Activated CD8-positive, alpha-beta memory T cell treated with anti-CD3 and anti-CD28 coated beads for 1 hour (primary cell): ENCODE measurements at regions not wholly inside any gene's neighbourhood (a gene's known extent, or its start where the extent isn't known, plus 50 kb on each side); places are given as distances from the start of the nearest gene placed in this dataset.
"Not testable (repeated sequence)": the region's sequence is repeated elsewhere in the genome, so short reads cannot be mapped to it uniquely, and the experiment has no call there.

Experiments
- DNase-seq, 2 donors: peaks; one replicate each; pipeline ENCODE4 v3.0.0-alpha.2; 2020; ENCODE audit warnings: low read depth in 1 of 2; ENCODE audit errors: extremely low read depth in 1 of 2

DNA sequence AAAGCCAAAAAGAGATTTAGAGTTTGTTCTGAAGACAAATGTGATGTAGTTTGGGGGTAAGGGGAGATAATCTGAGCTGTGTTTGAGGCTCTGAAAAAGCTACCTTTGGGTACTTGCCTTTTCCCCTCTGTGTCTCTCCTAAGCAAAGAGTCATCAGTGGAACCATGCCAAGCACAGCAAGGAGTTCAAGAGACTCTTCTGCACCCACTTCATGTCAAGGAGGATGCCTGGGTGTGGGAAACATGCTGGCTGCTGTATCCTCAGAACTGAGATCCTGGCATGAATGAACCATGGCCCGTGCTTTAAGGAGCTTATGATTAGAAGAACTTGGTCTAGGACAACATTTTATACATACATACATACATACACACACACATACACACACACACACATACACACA lies 142.9 kb downstream of the NOC3L start:
- DNase-seq: no peak

DNA sequence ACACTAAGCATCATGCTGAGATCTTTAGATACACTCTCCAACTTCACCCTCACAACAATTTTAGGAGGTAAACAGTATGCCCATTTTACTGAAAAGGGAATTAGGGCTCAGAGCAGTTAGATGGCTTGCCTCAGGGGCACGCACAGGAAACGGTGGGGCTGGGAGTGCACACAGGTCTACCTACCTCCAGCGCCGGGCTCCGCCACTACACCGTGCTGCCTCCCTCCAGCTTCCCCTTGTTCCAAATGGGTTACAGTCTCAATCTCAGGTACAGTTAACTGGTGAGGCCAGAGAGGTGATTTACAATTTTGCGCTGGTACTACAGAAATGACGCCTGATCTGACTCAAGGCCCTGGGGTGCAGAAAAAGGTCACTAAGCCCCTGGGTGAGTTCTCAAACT lies 142.0 kb downstream of the NOC3L start:
- no peak for DNase-seq

GRCh38 chr10:94223702-94224370 lies 138.9 kb downstream of the NOC3L start:
- no peak for DNase-seq

DNA sequence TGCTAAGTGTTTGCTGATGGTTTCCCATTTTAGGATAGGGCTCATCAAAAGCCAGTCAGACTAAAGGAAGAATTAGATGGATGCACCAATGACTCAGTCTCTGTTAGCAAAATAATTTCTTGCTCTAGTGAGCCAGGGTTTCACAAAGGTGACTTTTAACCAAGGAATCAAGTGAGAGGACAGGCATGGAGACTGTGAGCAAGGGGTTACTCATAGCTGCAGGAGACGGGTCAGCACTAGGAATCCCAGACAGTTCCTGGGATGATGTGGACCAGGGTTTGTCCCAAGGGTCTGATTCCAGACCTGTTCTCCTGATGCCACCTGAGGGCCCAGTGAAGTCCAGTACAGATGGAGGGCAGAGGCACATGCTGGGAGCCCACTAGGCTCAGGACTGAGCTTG lies 138.1 kb downstream of the NOC3L start:
- no peak for DNase-seq

DNA sequence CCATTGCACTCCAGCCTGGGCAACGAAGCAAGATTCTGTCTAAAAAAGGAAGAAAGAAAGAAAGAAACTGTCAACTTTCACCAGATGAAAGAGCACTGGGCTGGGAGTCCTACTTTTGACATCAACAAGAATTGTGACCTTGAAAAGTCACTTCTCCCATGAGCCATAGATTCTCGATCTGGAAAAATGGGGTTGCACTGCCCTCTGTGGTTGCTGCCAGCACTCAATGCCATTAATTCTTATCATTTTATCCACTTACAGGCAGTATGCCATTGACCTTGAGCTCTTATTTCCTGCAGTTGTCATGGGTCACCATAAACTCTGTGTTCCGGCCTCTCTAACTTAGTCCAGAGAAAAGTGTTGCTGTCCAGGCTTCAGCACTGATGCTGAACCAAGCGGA lies 137.2 kb downstream of the NOC3L start:
- no peak for DNase-seq

DNA sequence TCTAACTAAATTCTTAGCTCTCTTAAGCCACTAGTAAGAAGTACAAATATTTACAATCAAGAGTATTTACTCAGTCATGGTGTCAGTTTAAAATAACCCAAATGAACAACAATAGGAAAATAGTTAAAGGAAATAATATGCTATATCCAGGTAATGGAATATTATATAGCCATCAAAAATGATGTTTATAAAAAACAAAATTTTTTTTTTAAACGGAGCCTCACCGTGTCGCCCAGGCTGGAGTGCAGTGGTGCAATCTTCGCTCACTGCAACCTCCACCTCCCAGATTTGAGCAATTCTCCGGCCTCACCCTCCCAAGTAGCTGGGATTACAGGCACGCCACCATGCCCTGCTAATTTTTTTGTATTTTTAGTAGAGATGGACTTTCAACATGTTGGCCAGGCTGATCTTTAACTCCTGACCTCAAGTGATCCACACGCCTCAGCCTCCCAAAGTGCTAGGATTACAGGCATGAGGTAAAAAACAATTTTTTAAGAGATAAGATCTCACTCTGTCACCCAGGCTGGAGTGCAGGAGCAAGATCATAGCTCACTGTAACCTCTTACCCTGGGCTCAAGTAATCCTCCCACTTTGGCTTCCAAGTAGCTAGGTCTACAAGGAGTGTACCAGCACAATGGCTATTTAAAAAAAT lies 132.5 kb downstream of the NOC3L start:
- no peak for DNase-seq

- no peak for DNase-seq
These were observed 129.9 kb downstream of the NOC3L start for GRCh38 chr10:94232711-94233383.

GRCh38 chr10:94235461-94235860 lies 127.3 kb downstream of the NOC3L start:
- DNase-seq: no peak

DNA sequence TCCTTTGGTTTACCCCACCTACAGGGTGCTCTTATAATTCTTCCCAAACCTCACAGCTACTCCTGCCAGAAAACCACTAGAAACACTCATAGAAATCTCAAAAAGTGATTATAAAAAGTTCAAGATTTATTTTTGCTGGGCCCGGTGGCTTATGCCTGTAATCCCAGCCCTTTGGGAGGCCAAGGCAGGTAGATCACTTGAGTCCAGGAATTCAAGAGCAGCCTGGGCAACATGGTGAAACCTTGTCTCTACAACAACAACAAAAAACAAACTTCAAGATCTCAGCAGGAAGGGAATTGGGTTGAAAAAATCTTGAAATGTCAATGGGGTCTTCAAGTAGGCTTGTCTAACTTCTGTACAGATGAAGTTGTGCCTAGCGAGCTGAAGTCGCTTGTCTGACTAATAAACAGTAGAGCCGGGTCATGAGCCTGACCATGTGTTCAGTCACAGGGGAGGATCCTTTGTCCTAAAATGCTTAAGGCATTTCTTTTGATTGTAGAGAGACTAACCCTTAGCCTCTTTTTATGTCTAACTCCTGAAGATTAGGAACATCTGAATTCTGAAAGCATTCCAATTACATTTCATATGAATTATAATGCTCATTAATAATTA lies 124.6 kb downstream of the NOC3L start:
- DNase-seq: no peak

- DNase-seq: no peak
These were observed 123.0 kb downstream of the NOC3L start for GRCh38 chr10:94239696-94240095.

DNA sequence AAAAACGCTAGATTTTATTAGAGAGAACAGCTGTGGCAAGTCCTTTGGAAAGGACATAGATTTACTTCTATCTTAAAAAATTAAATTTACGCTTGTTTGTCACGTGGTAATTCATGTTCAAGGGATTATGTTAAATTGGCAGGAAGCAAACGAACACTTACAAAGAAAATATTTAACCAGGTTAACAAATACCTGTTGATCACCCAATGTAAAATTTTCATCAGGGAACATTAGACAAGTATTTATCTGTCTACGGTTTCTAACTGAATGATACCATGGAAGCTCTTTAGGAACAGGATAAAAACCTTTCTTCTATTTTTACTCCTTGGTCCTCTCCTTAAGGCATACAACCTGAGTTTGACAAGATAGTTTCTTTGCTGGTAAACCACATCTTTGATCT lies 122.2 kb downstream of the NOC3L start:
- DNase-seq: no peak

DNA sequence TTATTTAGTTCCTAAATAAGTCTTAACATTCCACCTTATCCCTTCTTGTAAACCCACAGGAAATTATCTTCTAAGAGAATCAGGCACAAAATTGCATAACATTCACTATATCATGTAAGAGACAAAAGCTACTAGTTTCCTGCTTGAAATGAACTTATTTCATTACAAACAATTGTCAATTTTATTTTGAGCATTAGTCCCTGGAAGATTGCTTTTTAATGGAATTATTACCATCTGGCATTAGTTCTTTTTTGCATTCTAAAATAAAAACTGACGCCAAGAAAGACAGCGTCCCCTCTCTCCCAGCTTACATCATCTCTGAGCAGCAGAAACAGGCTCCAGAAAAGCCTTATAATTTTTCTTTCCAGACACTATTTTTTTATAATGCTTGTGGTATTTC lies 121.8 kb downstream of the NOC3L start:
- no peak for DNase-seq

- no peak for DNase-seq
These were observed 111.6 kb downstream of the NOC3L start for GRCh38 chr10:94251098-94251497.

DNA sequence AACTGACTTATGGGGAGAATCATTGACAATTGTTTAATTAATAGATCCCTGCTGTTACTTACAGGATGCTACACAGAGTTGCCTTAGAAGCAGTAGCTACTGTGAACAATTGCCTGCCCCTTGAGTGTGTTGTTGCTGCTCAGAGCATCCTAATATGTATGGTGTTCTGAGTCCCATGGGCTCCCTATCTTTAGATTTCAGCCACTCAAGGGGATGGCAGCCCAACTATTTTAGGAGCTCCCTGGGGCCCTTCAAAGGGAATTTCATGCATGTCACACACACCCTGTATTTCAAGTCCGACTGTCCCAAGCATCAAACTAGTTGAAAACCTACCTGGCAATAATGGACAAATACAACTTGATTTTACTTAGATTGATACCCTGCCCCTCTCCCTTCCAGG lies 111.2 kb downstream of the NOC3L start:
- DNase-seq: no peak

DNA sequence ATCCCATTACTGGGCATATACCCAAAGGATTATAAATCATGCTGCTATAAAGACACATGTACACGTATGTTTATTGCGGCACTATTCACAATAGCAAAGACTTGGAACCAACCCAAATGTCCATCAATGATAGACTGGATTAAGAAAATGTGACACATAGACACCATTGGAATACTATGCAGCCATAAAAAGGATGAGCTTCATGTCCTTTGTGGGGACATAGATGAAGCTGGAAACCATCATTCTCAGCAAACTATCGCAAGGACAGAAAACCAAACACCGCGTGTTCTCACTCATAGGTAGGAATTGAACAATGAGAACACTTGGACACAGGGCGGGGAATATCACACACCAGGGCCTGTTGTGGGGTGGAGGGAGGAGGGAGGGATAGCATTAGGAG lies 105.3 kb downstream of the NOC3L start:
- not testable (repeated sequence) for DNase-seq

- no peak for DNase-seq
These were observed 102.3 kb downstream of the NOC3L start for GRCh38 chr10:94260455-94260854.

GRCh38 chr10:94264085-94264484 lies 98.7 kb downstream of the NOC3L start:
- no peak for DNase-seq

- no peak for DNase-seq
These were observed 96.6 kb downstream of the NOC3L start for GRCh38 chr10:94266091-94266490.

- no peak for DNase-seq
These were observed 94.1 kb downstream of the NOC3L start for GRCh38 chr10:94268652-94269051.

- DNase-seq: no peak
These were observed 88.5 kb downstream of the NOC3L start for GRCh38 chr10:94274142-94274787.

GRCh38 chr10:94276140-94276539 lies 86.6 kb downstream of the NOC3L start:
- DNase-seq: no peak
